SK-N-MC (cell line): ENCODE measurements at regions not wholly inside any gene's neighbourhood (a gene's known extent, or its start where the extent isn't known, plus 50 kb on each side); places are given as distances from the start of the nearest gene placed in this dataset.

Source experiments
- EZH2 ChIP-seq: fragments of 200-600 bp; sonication (generic); IDR thresholded peaks from one replicate; pipeline ENCODE4 v1.6.1; 2017; ENCODE audit warnings: antibody characterized with exemption
- POLR2AphosphoS5 ChIP-seq: IDR thresholded peaks from 2 replicates; pipeline ENCODE4 v1.6.1; 2012; ENCODE audit warnings: mild to moderate bottlenecking, low read depth, low read length, borderline replicate concordance

DNA sequence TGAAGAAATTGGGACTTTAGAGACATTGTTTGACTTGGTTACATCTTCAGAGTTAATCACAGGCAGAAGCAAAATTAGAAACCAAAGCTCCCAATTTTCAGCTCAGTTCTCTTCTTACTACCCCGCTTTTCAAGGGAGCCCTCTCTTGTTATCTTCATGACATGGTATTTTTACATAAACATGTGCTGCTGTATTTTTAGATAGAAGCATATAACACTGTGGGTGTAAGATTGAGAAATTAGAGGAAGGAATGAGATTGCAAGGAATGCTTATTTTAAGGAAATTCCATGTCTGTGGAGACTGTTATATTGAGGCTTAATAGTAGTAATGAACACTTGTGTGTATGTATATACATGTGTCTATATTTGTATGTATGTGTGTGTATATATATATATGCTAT, 401.6 kb downstream of the TMEM232 start:
- TF ChIP-seq EZH2 (no peak), POLR2AphosphoS5 (no peak)
